Activated CD8-positive, alpha-beta T cell treated with anti-CD3 and anti-CD28 coated beads for 36 hours (primary cell): ENCODE measurements at regions not wholly inside any gene's neighbourhood (a gene's known extent, or its start where the extent isn't known, plus 50 kb on each side); places are given as distances from the start of the nearest gene placed in this dataset.
"Not testable (repeated sequence)": the region's sequence is repeated elsewhere in the genome, so short reads cannot be mapped to it uniquely, and the experiment has no call there.

Source experiments
- ATAC-seq: fragments of 200-7000 bp; cut with Tn5 transposase; one replicate; pipeline ENCODE4 v1.10.0; 2021; ENCODE audit warnings: mild to moderate bottlenecking, moderate library complexity
- CTCF ChIA-PET: fragments of 350-600 bp; sonication (Branson Sonifier 250); formaldehyde crosslinking; loops from one replicate; lab custom pipeline; 2021; ENCODE audit warnings: antibody characterized with exemption; lab: Charles Lee
- POLR2A ChIA-PET: fragments of 350-600 bp; sonication (Branson Sonifier 250); formaldehyde crosslinking; loops from one replicate; lab custom pipeline; 2021; ENCODE audit warnings: antibody characterized with exemption; lab: Charles Lee
- DNase-seq: peaks from one replicate; pipeline ENCODE4 v3.0.0-alpha.2; 2020
- H3K27ac Mint-ChIP-seq: one replicate; pipeline ENCODE4 v1.8.0; 2021; ENCODE audit warnings: mild to moderate bottlenecking, mixed read lengths
- H3K27me3 Mint-ChIP-seq: one replicate; pipeline ENCODE4 v1.8.0; 2021; ENCODE audit warnings: mixed read lengths
- H3K36me3 Mint-ChIP-seq: one replicate; pipeline ENCODE4 v1.8.0; 2021; ENCODE audit warnings: low read depth, mixed read lengths
- H3K4me1 Mint-ChIP-seq: one replicate; pipeline ENCODE4 v1.8.0; 2021; ENCODE audit warnings: low read depth, mixed read lengths
- H3K4me3 Mint-ChIP-seq: one replicate; pipeline ENCODE4 v1.8.0; 2021; ENCODE audit warnings: mild to moderate bottlenecking, moderate library complexity, mixed read lengths
- H3K9me3 Mint-ChIP-seq: one replicate; pipeline ENCODE4 v1.8.0; 2021; ENCODE audit warnings: mixed read lengths
- CTCF ChIP-seq: fragments of 200-600 bp; IDR thresholded peaks from one replicate; pipeline ENCODE4 v1.8.0; 2022; ENCODE audit warnings: antibody characterized with exemption, mild to moderate bottlenecking
- intact Hi-C: fragments of 100-400 bp; cut with micrococcal nuclease; formaldehyde crosslinking; loops from one replicate; pipeline ENCODE4 v1.10.0; 2022

DNA sequence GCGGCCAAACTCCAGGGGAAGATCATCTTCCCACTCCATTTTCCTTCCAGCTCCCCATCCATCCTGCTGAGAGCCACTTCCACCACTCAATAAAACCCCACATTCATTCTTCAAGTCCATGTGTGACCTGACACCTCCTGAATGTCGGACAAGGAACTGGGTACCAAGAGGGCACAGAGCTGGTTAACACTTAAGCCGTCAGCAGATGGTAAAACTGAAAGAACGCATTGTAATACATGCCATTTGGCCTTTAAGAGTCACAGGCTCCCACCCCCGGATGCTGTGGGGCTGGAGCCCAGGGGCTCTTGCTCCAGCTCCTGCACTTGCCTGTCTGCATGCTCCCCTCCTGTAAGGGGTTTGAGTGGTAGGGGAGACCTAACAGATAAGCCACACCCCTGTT is 753.9 kb downstream of the COL12A1 start:
- TF ChIP-seq CTCF = no peak
- ChIA-PET CTCF (no interaction called here), POLR2A (no interaction called here)

GRCh38 chr6:74448850-74449249 is 752.8 kb downstream of the CD109 start:
- Mint-ChIP-seq H3K4me3 (no peak overlapping the region), H3K36me3 (no peaks in the 10 kb centered on the region), H3K9me3 (no peaks in the 10 kb centered on the region), H3K4me1 (no peaks in the 10 kb centered on the region), H3K27me3 (no peaks in the 10 kb centered on the region), H3K27ac (no peak overlapping the region)
- DNase-seq (no peak), ATAC-seq (no peak)
- CTCF ChIA-PET = no interaction called here
- TF ChIP-seq CTCF = no peak
- intact Hi-C loops = no loop called here
- POLR2A ChIA-PET = no interaction called here

More for the DNA sequence above, 753.9 kb downstream of the COL12A1 start:
- H3K4me3 Mint-ChIP-seq = no peak overlapping the region
- no peaks in the 10 kb centered on the region for H3K27me3 Mint-ChIP-seq
- H3K4me1 Mint-ChIP-seq = no peaks in the 10 kb centered on the region
- no peak overlapping the region for H3K27ac Mint-ChIP-seq
- no peaks in the 10 kb centered on the region for H3K9me3 Mint-ChIP-seq
- H3K36me3 Mint-ChIP-seq = no peaks in the 10 kb centered on the region
- ATAC-seq (no peak), DNase-seq (no peak)
- intact Hi-C loops = no loop called here

DNA sequence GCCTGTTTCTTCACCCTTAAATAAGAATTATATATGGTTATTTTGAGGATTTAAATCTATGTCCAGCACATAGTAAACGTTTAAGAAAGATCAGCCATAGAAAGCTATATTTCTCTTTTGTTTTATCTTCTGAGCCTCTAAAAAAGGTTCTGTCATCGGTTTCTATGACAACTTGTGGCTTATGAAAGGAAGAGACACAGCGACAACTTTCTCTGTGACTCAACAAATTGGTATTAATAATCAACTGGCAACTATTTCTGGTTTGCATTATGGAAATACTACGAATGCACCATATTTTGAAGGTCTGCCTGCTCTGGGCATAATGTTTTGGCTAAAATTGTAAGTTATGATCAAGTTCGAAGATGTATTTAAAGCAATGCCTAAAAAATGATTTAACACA is 751.0 kb downstream of the CD109 start:
- DNase-seq (no peak), ATAC-seq (no peak)
- Mint-ChIP-seq H3K4me3 (no peak overlapping the region), H3K4me1 (no peaks in the 10 kb centered on the region), H3K9me3 (no peaks in the 10 kb centered on the region), H3K27ac (no peak overlapping the region), H3K36me3 (no peaks in the 10 kb centered on the region), H3K27me3 (no peaks in the 10 kb centered on the region)
- intact Hi-C loops = no loop called here
- ChIA-PET CTCF (no interaction called here), POLR2A (no interaction called here)
- TF ChIP-seq CTCF = no peak

DNA sequence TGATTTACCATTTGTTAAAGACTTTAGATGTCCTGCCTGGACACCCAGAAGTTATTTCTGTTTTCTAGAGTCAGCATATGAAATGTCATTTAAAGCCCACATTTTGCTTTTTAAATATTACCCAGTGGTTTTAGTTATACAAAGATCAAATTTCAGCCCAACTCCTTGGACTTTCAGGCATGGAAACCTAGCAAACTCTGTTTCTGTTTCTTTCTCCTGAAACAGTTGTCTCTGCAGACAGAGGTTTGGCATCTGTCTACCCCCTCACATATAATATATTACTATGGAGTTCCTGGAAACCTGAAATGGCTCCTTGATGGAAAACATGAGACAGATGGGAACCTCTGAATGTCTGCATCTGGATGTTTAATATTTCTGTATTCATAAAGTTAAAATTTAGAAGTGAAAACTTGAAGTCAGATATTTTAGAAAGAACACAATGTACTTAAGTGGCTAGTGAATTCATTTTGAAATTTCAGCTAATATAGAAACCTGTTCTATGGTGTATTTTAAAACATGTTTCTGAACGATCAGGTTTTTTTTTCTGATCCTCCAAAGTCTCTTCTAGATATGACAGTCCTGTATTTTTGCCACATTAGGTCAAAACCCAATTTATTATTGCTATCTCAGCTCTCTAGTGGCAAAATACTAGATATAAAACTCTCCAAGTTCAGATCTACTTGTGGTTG is 743.3 kb downstream of the CD109 start:
- ATAC-seq = no peak
- no peaks in the 10 kb centered on the region for H3K4me1 Mint-ChIP-seq
- intact Hi-C loops = no loop called here
- no peak overlapping the region for H3K27ac Mint-ChIP-seq
- DNase-seq = no peak
- H3K9me3 Mint-ChIP-seq = no peaks in the 10 kb centered on the region
- POLR2A ChIA-PET = no interaction called here
- CTCF ChIA-PET = no interaction called here
- TF ChIP-seq CTCF = no peak
- no peaks in the 10 kb centered on the region for H3K36me3 Mint-ChIP-seq
- no peak overlapping the region for H3K4me3 Mint-ChIP-seq
- H3K27me3 Mint-ChIP-seq = no peaks in the 10 kb centered on the region

DNA sequence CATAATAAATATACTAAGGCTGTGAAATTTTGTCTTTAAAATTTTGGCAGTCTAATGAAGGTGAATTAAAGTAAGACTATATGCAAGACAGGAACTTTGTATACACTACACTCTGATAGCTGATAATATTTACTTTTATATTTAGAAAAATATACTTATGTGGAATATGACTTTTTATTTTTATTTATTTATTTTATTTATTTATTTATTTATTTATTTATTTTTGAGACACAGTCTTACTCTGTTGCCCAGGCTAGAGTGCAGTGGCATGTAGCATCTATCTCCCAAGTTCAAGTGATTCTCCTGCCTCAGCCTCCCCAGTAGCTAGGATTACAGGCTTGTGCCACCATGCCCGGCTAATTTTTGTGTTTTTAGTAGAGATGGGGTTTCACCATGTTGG is 742.4 kb downstream of the CD109 start:
- intact Hi-C loops, H3K4me1 Mint-ChIP-seq, ATAC-seq, H3K27ac Mint-ChIP-seq, DNase-seq, H3K9me3 Mint-ChIP-seq, POLR2A ChIA-PET, H3K27me3 Mint-ChIP-seq, H3K36me3 Mint-ChIP-seq, CTCF ChIA-PET, H3K4me3 Mint-ChIP-seq: not testable (repeated sequence)

- CTCF ChIA-PET = no interaction called here
- no peak overlapping the region for H3K4me3 Mint-ChIP-seq
- no peaks in the 10 kb centered on the region for H3K4me1 Mint-ChIP-seq
- POLR2A ChIA-PET = no interaction called here
- no peak overlapping the region for H3K27ac Mint-ChIP-seq
- DNase-seq (no peak), ATAC-seq (no peak)
- TF ChIP-seq CTCF = no peak
- no peaks in the 10 kb centered on the region for H3K27me3 Mint-ChIP-seq
- no peaks in the 10 kb centered on the region for H3K9me3 Mint-ChIP-seq
- H3K36me3 Mint-ChIP-seq = no peaks in the 10 kb centered on the region
- intact Hi-C loops = no loop called here
These were observed 738.2 kb downstream of the CD109 start for GRCh38 chr6:74434171-74434570.
